H1 (cell line): ENCODE measurements at regions not wholly inside any gene's neighbourhood (a gene's known extent, or its start where the extent isn't known, plus 50 kb on each side); places are given as distances from the start of the nearest gene placed in this dataset.

Experiments
- CTCF ChIA-PET: fragments of 300-600 bp; sonication (Branson Sonifier 250); formaldehyde crosslinking; loops from one replicate; lab custom pipeline; 2021; ENCODE audit not compliant: partially characterized antibody; lab: Charles Lee
- POLR2A ChIA-PET: fragments of 300-600 bp; sonication (Branson Sonifier 250); formaldehyde crosslinking; loops from one replicate; lab custom pipeline; 2021; ENCODE audit warnings: inconsistent platforms; ENCODE audit not compliant: partially characterized antibody; lab: Charles Lee
- DNase-seq, 2 experiments: peaks; one replicate each; pipeline versions ENCODE4 v3.0.0 to v3.0.0-alpha.2; 2010 to 2022; ENCODE audit warnings: low spot score in 2 of 2, low read depth in 1 of 2, mixed read lengths in 1 of 2
- FAIRE-seq: peaks from 2 replicates; lab custom pipeline; 2011; peaks lifted over from hg19 to GRCh38; lab: Jason Lieb, UNC
- H2AFZ ChIP-seq: 2 replicates; pipeline ENCODE4 v1.8.1; 2012; ENCODE audit warnings: low read length, inconsistent platforms
- H2AK5ac ChIP-seq: 2 replicates; pipeline ENCODE4 v1.6.1; 2013; ENCODE audit warnings: low read depth, low read length
- H2BK120ac ChIP-seq: replicated peaks from 2 replicates; pipeline ENCODE3; 2013; ENCODE audit warnings: low read depth, low read length, inconsistent platforms
- H2BK12ac ChIP-seq: 2 replicates; pipeline ENCODE4 v1.6.1; 2013; ENCODE audit warnings: low read depth, low read length
- H2BK15ac ChIP-seq: 2 replicates; pipeline ENCODE4 v1.6.1; 2013; ENCODE audit warnings: low read length
- H2BK20ac ChIP-seq: 2 replicates; pipeline ENCODE4 v1.6.1; 2013; ENCODE audit warnings: low read length
- H2BK5ac ChIP-seq: 2 replicates; pipeline ENCODE4 v1.6.1; 2013; ENCODE audit warnings: low read depth, low read length
- H3K14ac ChIP-seq: 2 replicates; pipeline ENCODE4 v1.6.1; 2013; ENCODE audit warnings: inconsistent platforms; ENCODE audit not compliant: insufficient read length
- H3K18ac ChIP-seq: 2 replicates; pipeline ENCODE4 v1.6.1; 2013; ENCODE audit warnings: low read length; ENCODE audit errors: extremely low read depth
- H3K23ac ChIP-seq: 2 replicates; pipeline ENCODE4 v1.6.1; 2013; ENCODE audit warnings: inconsistent platforms; ENCODE audit not compliant: insufficient read length
- H3K23me2 ChIP-seq: 2 replicates; pipeline ENCODE4 v1.6.1; 2013; ENCODE audit warnings: low read depth, low read length
- H3K27ac ChIP-seq: 2 replicates; pipeline ENCODE4 v1.6.1; 2011; ENCODE audit warnings: low read depth, low read length, inconsistent platforms
- H3K27me3 ChIP-seq, 4 experiments: replicated peaks in 1 of 4; 1 replicate in 1 of 4; 2 replicates in 3 of 4; pipeline versions ENCODE4 v1.6.1 to v1.8.1; 2011 to 2013; ENCODE audit warnings: low read length in 3 of 4, mild to moderate bottlenecking in 3 of 4, inconsistent platforms in 2 of 4, mixed read lengths in 2 of 4, moderate library complexity in 1 of 4; ENCODE audit not compliant: control insufficient read depth in 3 of 4, insufficient read depth in 3 of 4; ENCODE audit errors: extremely low read depth in 1 of 4
- H3K36me3 ChIP-seq, 4 experiments: 2 replicates each; pipeline versions ENCODE4 v1.6.1 to v1.8.1; 2011 to 2013; ENCODE audit warnings: mild to moderate bottlenecking in 4 of 4, low read length in 3 of 4, moderate library complexity in 2 of 4, control low read depth in 1 of 4, inconsistent platforms in 1 of 4; ENCODE audit not compliant: insufficient read depth in 4 of 4, control insufficient read depth in 2 of 4
- H3K4ac ChIP-seq: replicated peaks from 2 replicates; pipeline ENCODE3; 2013; ENCODE audit warnings: low read length, low read depth, mixed read lengths, inconsistent platforms; ENCODE audit not compliant: insufficient read length
- H3K4me1 ChIP-seq, 4 experiments: replicated peaks in 1 of 4; 1 replicate in 1 of 4; 2 replicates in 3 of 4; pipeline versions ENCODE4 v1.6.1 to v1.8.1; 2011 to 2013; ENCODE audit warnings: low read length in 3 of 4, inconsistent platforms in 2 of 4, mixed read lengths in 1 of 4; ENCODE audit not compliant: insufficient read depth in 4 of 4, control insufficient read depth in 3 of 4
- H3K4me2 ChIP-seq, 2 experiments: 2 replicates each; pipeline versions ENCODE4 v1.6.1 to v1.8.1; 2011 to 2013; ENCODE audit warnings: low read depth in 2 of 2, low read length in 2 of 2, control low read depth in 1 of 2, inconsistent platforms in 1 of 2, mild to moderate bottlenecking in 1 of 2; ENCODE audit not compliant: insufficient read depth in 1 of 2
- H3K4me3 ChIP-seq, 4 experiments: fragments of 200-600, 300-600 bp in 1 of 4; sonication (generic), shearing (Covaris generic), sonication (Bioruptor Twin) in 1 of 4; 2 replicates each; pipeline versions ENCODE4 v1.5.1 to v1.8.1; 2011 to 2016; ENCODE audit warnings: low read length in 4 of 4, low read depth in 3 of 4, control low read depth in 2 of 4, inconsistent platforms in 2 of 4, mild to moderate bottlenecking in 2 of 4, mixed read lengths in 1 of 4, moderate library complexity in 1 of 4; ENCODE audit not compliant: insufficient read depth in 2 of 4; ENCODE audit errors: extremely low read depth in 1 of 4
- H3K56ac ChIP-seq: replicated peaks from 2 replicates; pipeline ENCODE3; 2013; ENCODE audit warnings: low read depth, mild to moderate bottlenecking, mixed read lengths, low read length, inconsistent platforms; ENCODE audit not compliant: insufficient read length
- H3K79me1 ChIP-seq: 2 replicates; pipeline ENCODE4 v1.6.1; 2013; ENCODE audit warnings: low read depth, low read length, control low read depth
- H3K79me2 ChIP-seq, 2 experiments: 2 replicates each; pipeline versions ENCODE4 v1.6.1 to v1.8.1; 2012 to 2013; ENCODE audit warnings: low read length in 2 of 2, mild to moderate bottlenecking in 2 of 2, inconsistent platforms in 1 of 2; ENCODE audit not compliant: insufficient read depth in 2 of 2, control insufficient read depth in 1 of 2
- H3K9ac ChIP-seq, 4 experiments: replicated peaks in 1 of 4; 1 replicate in 1 of 4; 2 replicates in 3 of 4; pipeline versions ENCODE4 v1.6.1 to v1.8.1; 2011 to 2013; ENCODE audit warnings: low read depth in 3 of 4, low read length in 3 of 4, control low read depth in 2 of 4, mild to moderate bottlenecking in 2 of 4, moderate library complexity in 2 of 4, inconsistent platforms in 1 of 4; ENCODE audit errors: extremely low read depth in 1 of 4
- H3K9me3 ChIP-seq, 2 experiments: 2 replicates each; pipeline versions ENCODE4 v1.6.1 to v1.8.1; 2012 to 2013; ENCODE audit warnings: mild to moderate bottlenecking in 2 of 2, moderate library complexity in 2 of 2, control low read depth in 1 of 2, inconsistent platforms in 1 of 2, low read depth in 1 of 2, low read length in 1 of 2, mixed read lengths in 1 of 2; ENCODE audit not compliant: insufficient read depth in 2 of 2
- H4K20me1 ChIP-seq, 2 experiments: replicated peaks in 1 of 2; 2 replicates each; pipeline versions ENCODE3 to v1.8.1; 2011 to 2013; ENCODE audit warnings: inconsistent platforms in 2 of 2, low read length in 2 of 2, mild to moderate bottlenecking in 1 of 2; ENCODE audit not compliant: insufficient read depth in 2 of 2, control insufficient read depth in 1 of 2
- H4K5ac ChIP-seq: 2 replicates; pipeline ENCODE4 v1.6.1; 2013; ENCODE audit warnings: low read length, low read depth, mixed read lengths, inconsistent platforms; ENCODE audit not compliant: insufficient read length
- H4K8ac ChIP-seq: 2 replicates; pipeline ENCODE4 v1.8.0; 2013; ENCODE audit warnings: mild to moderate bottlenecking, moderate library complexity, low read length, inconsistent platforms; ENCODE audit not compliant: insufficient read depth; ENCODE audit errors: extremely low read depth
- H4K91ac ChIP-seq: replicated peaks from 2 replicates; pipeline ENCODE3; 2013; ENCODE audit warnings: low read length, mixed read lengths, inconsistent platforms; ENCODE audit not compliant: insufficient read length
- E2F6 ChIP-seq: IDR thresholded peaks from 2 replicates; pipeline ENCODE4 v1.6.1; 2012; ENCODE audit warnings: inconsistent platforms
- WGBS, 2 experiments: shearing (Covaris generic) in 1 of 2; methylation state at CpG; one replicate each; pipeline versions ENCODE4 v1.1.6 to v1.1.7; 2013 to 2015; ENCODE audit warnings: low lambda C conversion rate in 2 of 2, mixed read lengths in 2 of 2, inconsistent platforms in 1 of 2, low coverage in 1 of 2, missing lambda C conversion rate in 1 of 2; ENCODE audit not compliant: insufficient replicate concordance in 2 of 2, insufficient coverage in 1 of 2, insufficient read length in 1 of 2; ENCODE audit errors: extremely low coverage in 1 of 2, missing lambda C conversion rate in 1 of 2; 5-methylcytosine and 5-hydroxymethylcytosine counted together

GRCh38 chr5:105680858-105681475, 1989.8 kb downstream of the EFNA5 start:
- H3K4me3 ChIP-seq: no peak overlapping the region
- H3K23ac ChIP-seq: no peak overlapping the region
- ChIA-PET CTCF (no interaction called here), POLR2A (no interaction called here)
- H3K27ac ChIP-seq: no peak overlapping the region
- H3K14ac ChIP-seq: no peak overlapping the region
- no peak overlapping the region for H3K18ac ChIP-seq
- H3K36me3 ChIP-seq: no peaks in the 10 kb centered on the region
- H3K27me3 ChIP-seq: no peaks in the 10 kb centered on the region
- no peak overlapping the region for H2AFZ ChIP-seq
- H4K8ac ChIP-seq: no peak overlapping the region
- no peak overlapping the region for H2BK5ac ChIP-seq
- 90% methylated on average over 7 of the region's 7 CpGs; no CpG with 5 or more reads in 1 of the 2 experiments for WGBS, 2 experiments
- no peak overlapping the region for H2AK5ac ChIP-seq
- no peak overlapping the region for H3K4ac ChIP-seq
- DNase-seq (no peak), FAIRE-seq (no peak)
- H4K5ac ChIP-seq: no peak overlapping the region
- H2BK15ac ChIP-seq: no peak overlapping the region
- no peaks in the 10 kb centered on the region for H4K20me1 ChIP-seq
- no peak overlapping the region for H3K56ac ChIP-seq
- H4K91ac ChIP-seq: no peak overlapping the region
- no peak overlapping the region for H3K9ac ChIP-seq
- no peaks in the 10 kb centered on the region for H3K23me2 ChIP-seq
- H3K79me2 ChIP-seq: no peaks in the 10 kb centered on the region
- H3K4me1 ChIP-seq: no peaks in the 10 kb centered on the region
- no peak overlapping the region for H2BK120ac ChIP-seq
- H3K79me1 ChIP-seq: no peaks in the 10 kb centered on the region
- H3K9me3 ChIP-seq: no peaks in the 10 kb centered on the region
- no peak overlapping the region for H2BK20ac ChIP-seq
- H3K4me2 ChIP-seq: no peak overlapping the region
- no peak overlapping the region for H2BK12ac ChIP-seq
- no peak for TF ChIP-seq E2F6
